ENCODE measurements at regions not wholly inside any gene's neighbourhood (a gene's known extent, or its start where the extent isn't known, plus 50 kb on each side); places are given as distances from the start of the nearest gene placed in this dataset.

- in situ Hi-C loops (cut with MboI; ENCODE audit: low sequenced_read_pairs) = no loop called here
Measured at GRCh38 chr3:124518350-124518749, 211.9 kb upstream of the UMPS start.

- in situ Hi-C loops (cut with MboI; ENCODE audit: low sequenced_read_pairs) = no loop called here
Measured at GRCh38 chr3:124519591-124520194, 210.6 kb upstream of the UMPS start.

GRCh38 chr3:124520970-124521369 lies 209.3 kb upstream of the UMPS start:
- in situ Hi-C loops (cut with MboI; ENCODE audit: low sequenced_read_pairs) = no loop called here

DNA sequence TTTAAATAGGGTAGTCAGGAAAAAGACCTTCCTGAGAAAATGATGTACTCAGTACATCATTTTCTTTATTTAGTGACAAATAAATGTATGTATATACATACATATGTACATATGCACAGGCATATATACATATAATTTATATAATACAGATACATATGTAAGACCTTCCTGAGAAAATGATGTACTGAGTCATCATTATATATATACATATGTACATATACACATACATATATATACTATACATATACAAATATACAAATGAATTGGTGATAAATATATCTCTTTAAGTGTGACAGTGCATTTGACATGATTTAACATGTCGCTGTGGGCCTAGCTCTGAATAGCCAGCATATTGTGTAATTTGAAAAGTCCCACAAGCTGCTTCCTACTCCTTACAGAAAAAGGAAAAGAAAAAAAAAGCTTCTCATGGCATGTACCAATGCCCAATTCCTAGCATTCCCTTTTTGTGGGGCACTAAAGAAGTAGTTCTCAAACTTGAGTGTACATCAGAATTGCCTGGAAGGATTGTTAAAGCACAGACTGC lies 208.1 kb upstream of the UMPS start:
- in situ Hi-C loops (cut with MboI; ENCODE audit: low sequenced_read_pairs) = no loop called here

GRCh38 chr3:124526601-124527000 lies 203.7 kb upstream of the UMPS start:
- in situ Hi-C loops (cut with MboI; ENCODE audit: low sequenced_read_pairs) = no loop called here

- in situ Hi-C loops (cut with MboI; ENCODE audit: low sequenced_read_pairs) = no loop called here
Measured at GRCh38 chr3:124529826-124530571, 200.3 kb upstream of the UMPS start.

- in situ Hi-C loops (cut with MboI; ENCODE audit: low sequenced_read_pairs) = no loop called here
Measured at GRCh38 chr3:124530916-124531315, 199.3 kb upstream of the UMPS start.

GRCh38 chr3:124532071-124532470 lies 198.2 kb upstream of the UMPS start:
- in situ Hi-C loops (cut with MboI; ENCODE audit: low sequenced_read_pairs) = no loop called here

- in situ Hi-C loops (cut with MboI; ENCODE audit: low sequenced_read_pairs) = no loop called here
Measured at GRCh38 chr3:124535306-124535705, 194.9 kb upstream of the UMPS start.

DNA sequence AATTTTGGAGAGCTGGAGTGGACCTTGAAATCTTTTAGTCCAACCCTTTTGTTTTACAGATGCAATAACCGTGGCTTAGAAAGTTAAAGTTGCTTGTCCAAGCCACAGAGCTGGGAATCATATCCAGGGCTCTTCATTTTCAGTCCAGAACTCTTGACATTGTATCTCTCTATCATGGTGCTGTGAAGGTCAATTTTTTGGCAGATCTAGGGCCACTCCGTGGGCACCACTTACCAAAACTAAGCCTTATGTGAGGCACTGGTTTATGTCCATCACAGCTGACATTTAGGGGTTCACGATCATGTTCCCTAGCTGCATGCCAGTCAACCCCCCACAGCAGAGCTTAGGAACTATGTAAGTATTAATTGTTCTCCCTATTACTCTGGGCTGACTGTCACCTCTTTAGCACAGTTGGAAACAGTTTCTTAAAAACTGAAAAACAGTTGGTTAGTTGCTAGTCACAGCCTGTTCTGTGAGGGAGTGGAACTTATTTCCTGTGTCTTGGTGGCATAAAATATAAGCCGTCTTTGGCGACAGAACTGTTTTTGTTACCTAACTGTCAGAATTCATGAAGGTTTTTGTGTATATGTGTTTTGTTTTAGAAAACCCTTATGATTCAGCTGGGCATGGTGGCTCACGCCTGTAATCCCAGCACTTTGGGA lies 189.6 kb upstream of the UMPS start:
- in situ Hi-C loops (cut with MboI; ENCODE audit: low sequenced_read_pairs) = no loop called here

DNA sequence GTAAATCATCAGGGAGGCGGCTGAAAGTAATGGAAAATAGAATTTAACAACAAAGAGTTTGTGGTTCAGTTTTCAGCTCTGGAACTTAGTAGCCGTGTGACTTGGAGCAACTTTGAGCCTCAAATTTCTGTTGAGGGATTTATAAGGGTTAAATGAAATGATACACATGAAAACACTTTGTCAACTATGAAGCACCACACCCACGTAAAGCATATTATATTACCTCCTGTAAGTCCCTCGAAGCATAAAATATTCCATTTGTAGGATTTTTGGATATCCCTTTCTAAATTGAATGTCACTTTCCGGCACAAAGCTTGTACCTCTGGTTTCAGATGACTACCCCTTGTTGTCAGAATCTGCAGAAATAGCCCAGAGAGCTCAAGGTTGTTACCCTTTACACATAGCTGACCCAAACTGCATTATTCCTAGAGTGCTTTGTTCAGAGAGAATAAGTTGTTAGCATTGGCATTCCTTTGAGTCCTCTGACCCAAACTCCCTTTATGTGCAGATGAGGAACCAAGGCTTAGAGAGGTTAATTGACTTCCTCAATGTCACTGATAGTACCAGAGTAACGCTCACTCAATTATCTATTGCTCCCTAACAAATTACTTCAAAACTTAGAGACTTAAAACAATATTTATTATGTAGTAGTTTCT lies 187.9 kb upstream of the UMPS start:
- in situ Hi-C loops (cut with MboI; ENCODE audit: low sequenced_read_pairs) = no loop called here

DNA sequence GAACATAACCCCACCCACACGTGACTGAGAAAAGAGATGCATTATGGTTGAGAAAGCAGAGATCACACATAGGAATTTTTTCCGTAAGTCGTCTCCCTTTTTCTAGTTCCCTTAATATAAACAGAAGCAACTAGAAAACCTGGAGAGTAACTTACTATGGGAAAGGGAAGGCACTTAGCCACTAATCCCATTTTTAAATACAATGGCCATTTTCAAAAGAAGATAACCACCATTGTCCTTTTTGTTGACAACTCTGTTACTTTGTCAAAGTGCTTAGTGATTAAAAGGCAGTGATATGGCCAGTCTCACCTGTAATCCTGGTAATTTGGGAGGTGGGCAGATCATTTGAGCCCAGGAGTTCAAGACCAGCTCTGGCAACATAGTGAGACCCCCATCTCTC lies 184.4 kb upstream of the UMPS start:
- in situ Hi-C loops (cut with MboI; ENCODE audit: low sequenced_read_pairs) = no loop called here

DNA sequence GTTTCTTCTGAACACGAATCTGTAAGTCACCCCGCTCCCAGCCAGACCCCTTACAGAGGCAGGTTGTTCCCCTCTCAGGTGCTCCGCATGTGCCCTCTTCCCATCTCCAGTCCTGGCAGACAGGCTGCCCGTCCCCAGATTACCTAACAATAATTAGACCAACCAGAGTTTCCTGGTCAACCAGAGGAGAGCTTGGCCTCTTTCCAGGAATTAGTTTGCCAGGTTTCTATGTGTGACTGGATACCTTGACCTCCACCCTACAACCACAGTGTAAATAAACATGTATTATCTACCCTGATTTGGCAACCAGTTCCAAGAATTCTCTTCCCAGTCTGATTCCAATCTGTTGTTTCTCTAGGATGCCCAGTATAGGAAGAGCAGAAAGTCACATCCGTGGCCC lies 178.0 kb upstream of the UMPS start:
- in situ Hi-C loops (cut with MboI; ENCODE audit: low sequenced_read_pairs) = no loop called here

- in situ Hi-C loops (cut with MboI; ENCODE audit: low sequenced_read_pairs) = no loop called here
Measured at GRCh38 chr3:124553178-124553577, 177.1 kb upstream of the UMPS start.

- in situ Hi-C loops (cut with MboI; ENCODE audit: low sequenced_read_pairs) = no loop called here
Measured at GRCh38 chr3:124556636-124557035, 173.6 kb upstream of the UMPS start.

- in situ Hi-C loops (cut with MboI; ENCODE audit: low sequenced_read_pairs) = no loop called here
Measured at GRCh38 chr3:124557433-124558232, 172.6 kb upstream of the UMPS start.

GRCh38 chr3:124558991-124559845 lies 171.0 kb upstream of the UMPS start:
- in situ Hi-C loops (cut with MboI; ENCODE audit: low sequenced_read_pairs) = no loop called here

DNA sequence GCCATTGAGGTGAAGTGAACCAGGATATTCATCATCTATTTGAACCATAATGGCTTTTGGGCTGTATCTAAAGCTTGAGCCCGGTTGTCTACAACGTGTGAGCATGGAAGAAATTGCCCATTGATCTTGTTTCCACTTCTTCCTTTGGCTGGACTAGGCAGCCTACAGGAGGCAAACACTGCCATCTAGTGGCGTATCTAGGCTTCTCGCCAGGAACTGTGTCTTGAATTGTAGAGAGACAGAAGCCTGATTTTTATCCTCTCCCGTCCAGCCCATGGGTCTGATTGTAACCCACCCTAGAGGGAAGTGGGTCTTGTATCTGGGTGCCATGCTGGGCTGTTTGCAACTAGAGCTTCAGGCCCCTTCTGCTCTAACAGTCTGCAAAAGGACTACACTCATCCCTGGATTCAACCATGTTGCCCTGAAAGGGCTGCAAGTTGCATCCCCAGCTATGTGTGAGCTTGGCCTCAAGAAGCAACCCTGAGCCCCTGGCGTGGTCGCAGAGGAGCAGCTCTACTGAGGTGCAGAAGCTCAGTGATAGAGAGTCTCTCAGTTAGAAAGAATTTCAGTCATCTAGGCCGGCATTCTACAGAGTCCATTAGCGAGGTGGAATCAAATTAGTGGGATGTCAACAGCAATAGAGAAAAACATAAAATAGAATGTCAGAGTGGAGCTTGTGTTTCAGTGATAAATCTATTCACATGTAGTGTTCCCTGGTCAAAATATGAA lies 170.2 kb upstream of the UMPS start:
- in situ Hi-C loops (cut with MboI; ENCODE audit: low sequenced_read_pairs) = no loop called here

- in situ Hi-C loops (cut with MboI; ENCODE audit: low sequenced_read_pairs) = no loop called here
Measured at GRCh38 chr3:124560666-124561215, 169.5 kb upstream of the UMPS start.

Measured in HL-60/S4 treated with phorbol 12-myristate 13-acetate at 8.2 ng/mL for 4 days and 3 days (cell line).